ENCODE measurements at regions not wholly inside any gene's neighbourhood (a gene's known extent, or its start where the extent isn't known, plus 50 kb on each side); places are given as distances from the start of the nearest gene placed in this dataset.

- ChIA-PET POLR2A (no interaction called here), CTCF (no interaction called here)
- no peak for TF ChIP-seq REST (IDR thresholded peaks at IDR 0.05; ENCODE audit: insufficient read depth in 1 of 2, low read depth in 2 of 2, low read length in 1 of 2)
- TF ChIP-seq TCF7L2 (IDR thresholded peaks at IDR 0.05; ENCODE audit: low read depth, low read length) = no peak
- TF ChIP-seq CTCF (IDR thresholded peaks at IDR 0.05) = no peak
- TF ChIP-seq POLR2AphosphoS5 (IDR thresholded peaks at IDR 0.05; ENCODE audit: low read depth, low read length) = no peak
- no peak for TF ChIP-seq SIN3A (IDR thresholded peaks at IDR 0.05; ENCODE audit: borderline replicate concordance, insufficient read depth, low read depth, low read length)
- intact Hi-C loops (cut with micrococcal nuclease; ENCODE audit: unreplicated experiment) = no loop called here
- H3K9me3 ChIP-seq (ENCODE audit: control insufficient read depth, insufficient read depth, low read depth, low read length) = peaks cover 2% of the 10 kb centered on the region; the same call in 1 of the 2 replicates
- in situ Hi-C loops (cut with HindIII; ENCODE audit: low pct_unique_long_range_greater_than_20kb, low sequenced_read_pairs) = no loop called here
- ATAC-seq (no peak), DNase-seq (ENCODE audit: low read depth, low spot score) (no peak)
- H3K27me3 ChIP-seq (ENCODE audit: control insufficient read depth, insufficient read depth, low read length) = no peaks in the 10 kb centered on the region
- H3K36me3 ChIP-seq (ENCODE audit: control insufficient read depth, insufficient read depth, low read length) = no peaks in the 10 kb centered on the region
- H3K4me1 ChIP-seq (ENCODE audit: control insufficient read depth, insufficient read depth, low read length) = no peaks in the 10 kb centered on the region
- no TSS peak for BruUV-seq (replicated peaks)
- H3K27ac ChIP-seq (ENCODE audit: low read length) = no peak overlapping the region
- no peak overlapping the region for H3K4me3 ChIP-seq (ENCODE audit: low read depth in 2 of 2, low read length in 2 of 2)
These were observed 303.6 kb downstream of the BCAT1 start for GRCh38 chr12:24645254-24645653.

GRCh38 chr12:24643120-24644119 lies 305.5 kb downstream of the BCAT1 start:
- H3K27ac ChIP-seq (ENCODE audit: low read length) = no peak overlapping the region
- TF ChIP-seq SIN3A (IDR thresholded peaks at IDR 0.05; ENCODE audit: borderline replicate concordance, insufficient read depth, low read depth, low read length) (no peak), CTCF (IDR thresholded peaks at IDR 0.05) (no peak), POLR2AphosphoS5 (IDR thresholded peaks at IDR 0.05; ENCODE audit: low read depth, low read length) (no peak), REST (IDR thresholded peaks at IDR 0.05; ENCODE audit: insufficient read depth in 1 of 2, low read depth in 2 of 2, low read length in 1 of 2) (no peak), TCF7L2 (IDR thresholded peaks at IDR 0.05; ENCODE audit: low read depth, low read length) (no peak)
- in situ Hi-C loops (cut with HindIII; ENCODE audit: low pct_unique_long_range_greater_than_20kb, low sequenced_read_pairs) = no loop called here
- ChIA-PET CTCF (no interaction called here), POLR2A (no interaction called here)
- ATAC-seq (no peak), DNase-seq (ENCODE audit: low read depth, low spot score) (no peak)
- H3K4me1 ChIP-seq (ENCODE audit: control insufficient read depth, insufficient read depth, low read length) = no peaks in the 10 kb centered on the region
- H3K4me3 ChIP-seq (ENCODE audit: low read depth in 2 of 2, low read length in 2 of 2) = no peak overlapping the region
- H3K36me3 ChIP-seq (ENCODE audit: control insufficient read depth, insufficient read depth, low read length) = no peaks in the 10 kb centered on the region
- no peaks in the 10 kb centered on the region for H3K27me3 ChIP-seq (ENCODE audit: control insufficient read depth, insufficient read depth, low read length)
- BruUV-seq (replicated peaks) = no TSS peak
- intact Hi-C loops (cut with micrococcal nuclease; ENCODE audit: unreplicated experiment) = no loop called here
- H3K9me3 ChIP-seq (ENCODE audit: control insufficient read depth, insufficient read depth, low read depth, low read length) = peaks cover 8% of the 10 kb centered on the region; the same call in 1 of the 2 replicates

All from Panc1 (cell line).